ENCODE measurements at regions not wholly inside any gene's neighbourhood (a gene's known extent, or its start where the extent isn't known, plus 50 kb on each side); places are given as distances from the start of the nearest gene placed in this dataset.
"Not testable (repeated sequence)": the region's sequence is repeated elsewhere in the genome, so short reads cannot be mapped to it uniquely, and the experiment has no call there.

- H3K4me3 ChIP-seq (ENCODE audit: low read depth, low read length), result no peak overlapping the region
- no peak for TF ChIP-seq CTCF (IDR thresholded peaks at IDR 0.05; ENCODE audit: insufficient read depth, low read depth, low read length)
- no peak for DNase-seq (ENCODE audit: low read depth)
These were observed 222.7 kb upstream of the DNAJC19 start for GRCh38 chr3:181212271-181212670.

GRCh38 chr3:181210275-181210674 lies 220.7 kb upstream of the DNAJC19 start:
- DNase-seq (ENCODE audit: low read depth), result peak; percentile 2
- no peak for TF ChIP-seq CTCF (IDR thresholded peaks at IDR 0.05; ENCODE audit: insufficient read depth, low read depth, low read length)
- no peak overlapping the region for H3K4me3 ChIP-seq (ENCODE audit: low read depth, low read length)

- DNase-seq (ENCODE audit: low read depth), result no peak
- H3K4me3 ChIP-seq (ENCODE audit: low read depth, low read length), result no peak overlapping the region
- TF ChIP-seq CTCF (IDR thresholded peaks at IDR 0.05; ENCODE audit: insufficient read depth, low read depth, low read length), result no peak
These were observed 200.0 kb upstream of the DNAJC19 start for GRCh38 chr3:181189556-181189955.

GRCh38 chr3:181183764-181184163 lies 194.2 kb upstream of the DNAJC19 start:
- no peak overlapping the region for H3K4me3 ChIP-seq (ENCODE audit: low read depth, low read length)
- no peak for DNase-seq (ENCODE audit: low read depth)
- no peak for TF ChIP-seq CTCF (IDR thresholded peaks at IDR 0.05; ENCODE audit: insufficient read depth, low read depth, low read length)

- DNase-seq (ENCODE audit: low read depth), result not testable (repeated sequence)
These were observed 193.5 kb upstream of the DNAJC19 start for GRCh38 chr3:181183057-181183456.

GRCh38 chr3:181178991-181179390 lies 189.5 kb upstream of the DNAJC19 start:
- TF ChIP-seq CTCF (IDR thresholded peaks at IDR 0.05; ENCODE audit: insufficient read depth, low read depth, low read length), result no peak
- no peak overlapping the region for H3K4me3 ChIP-seq (ENCODE audit: low read depth, low read length)
- no peak for DNase-seq (ENCODE audit: low read depth)

More at GRCh38 chr3:181183057-181183456, 193.5 kb upstream of the DNAJC19 start:
- not testable (repeated sequence) for H3K4me3 ChIP-seq (ENCODE audit: low read depth, low read length)

GRCh38 chr3:181176601-181177000 lies 187.1 kb upstream of the DNAJC19 start:
- no peak overlapping the region for H3K4me3 ChIP-seq (ENCODE audit: low read depth, low read length)
- peak; percentile 26 for DNase-seq (ENCODE audit: low read depth)
- TF ChIP-seq CTCF (IDR thresholded peaks at IDR 0.05; ENCODE audit: insufficient read depth, low read depth, low read length), result peak; percentile 41
